ENCODE measurements at regions not wholly inside any gene's neighbourhood (a gene's known extent, or its start where the extent isn't known, plus 50 kb on each side); places are given as distances from the start of the nearest gene placed in this dataset.

GRCh38 chr2:51534166-51534565 is 502.2 kb upstream of the NRXN1 start:
- no peak for TF ChIP-seq RAD21 (conservative IDR thresholded peaks at IDR 0.05 in 1 of 2, IDR thresholded peaks at IDR 0.05 in 1 of 2)
- TF ChIP-seq POLR2AphosphoS2 (conservative IDR thresholded peaks at IDR 0.05; ENCODE audit: low read length): no peak

All from A549 (cell line).